Neural cell (in vitro differentiated cells): ENCODE measurements at regions not wholly inside any gene's neighbourhood (a gene's known extent, or its start where the extent isn't known, plus 50 kb on each side); places are given as distances from the start of the nearest gene placed in this dataset.

Source experiments
- H2AFZ ChIP-seq: fragments of 200-600, 300-800 bp; sonication (generic), shearing (Covaris generic); 2 replicates; pipeline ENCODE4 v1.6.0; 2014; ENCODE audit warnings: low read depth, mild to moderate bottlenecking, antibody characterized with exemption, low read length, moderate library complexity
- H3F3A ChIP-seq: fragments of 200-600 bp; shearing (Covaris generic); 2 replicates; pipeline ENCODE4 v1.6.1; 2016; ENCODE audit warnings: mild to moderate bottlenecking, moderate library complexity, mixed read lengths, antibody characterized with exemption, low read length; ENCODE audit not compliant: insufficient read depth, poor library complexity, severe bottlenecking
- H3K27ac ChIP-seq: fragments of 200-600, 300-800 bp; sonication (generic), shearing (Covaris generic); 2 replicates; pipeline ENCODE4 v1.5.1; 2014; ENCODE audit warnings: mild to moderate bottlenecking, low read length, moderate library complexity
- H3K27me3 ChIP-seq: fragments of 300-800, 200-600 bp; sonication (generic), shearing (Covaris generic); 2 replicates; pipeline ENCODE4 v1.6.0; 2014; ENCODE audit warnings: mild to moderate bottlenecking, low read depth, low read length, moderate library complexity; ENCODE audit not compliant: insufficient read depth
- H3K36me3 ChIP-seq: fragments of 300-800, 200-600 bp; sonication (generic), shearing (Covaris generic); 2 replicates; pipeline ENCODE4 v1.5.1; 2014; ENCODE audit warnings: mild to moderate bottlenecking, antibody characterized with exemption, low read length, moderate library complexity; ENCODE audit not compliant: insufficient read depth
- H3K4me2 ChIP-seq: fragments of 300-800, 200-600 bp; sonication (generic), shearing (Covaris generic); 2 replicates; pipeline ENCODE4 v1.6.0; 2014; ENCODE audit warnings: mild to moderate bottlenecking, low read length
- H3K4me3 ChIP-seq: fragments of 300-800, 200-600 bp; sonication (generic), shearing (Covaris generic); 2 replicates; pipeline ENCODE4 v1.5.1; 2014; ENCODE audit warnings: mild to moderate bottlenecking, low read length, moderate library complexity
- H3K79me2 ChIP-seq: fragments of 200-600 bp; shearing (Covaris generic); replicated peaks from 2 replicates; pipeline ENCODE4 v1.6.0; 2014; ENCODE audit warnings: mild to moderate bottlenecking, low read length, moderate library complexity; ENCODE audit not compliant: insufficient read depth
- H3K9ac ChIP-seq: fragments of 300-800, 200-600 bp; sonication (generic), shearing (Covaris generic); 2 replicates; pipeline ENCODE4 v1.6.1; 2016; ENCODE audit warnings: mild to moderate bottlenecking, low read length, mixed read lengths
- H3K9me2 ChIP-seq: fragments of 200-600 bp; shearing (Covaris generic); 2 replicates; pipeline ENCODE4 v1.6.1; 2016; ENCODE audit warnings: mild to moderate bottlenecking, low read length, mixed read lengths; ENCODE audit not compliant: insufficient read depth
- H3K9me3 ChIP-seq: fragments of 200-600, 300-800 bp; sonication (generic), shearing (Covaris generic); 2 replicates; pipeline ENCODE4 v1.6.1; 2016; ENCODE audit warnings: mild to moderate bottlenecking, mixed run types, low read length, moderate library complexity, mixed read lengths
- H4K20me1 ChIP-seq: fragments of 200-600 bp; shearing (Covaris generic); 2 replicates; pipeline ENCODE4 v1.6.1; 2016; ENCODE audit warnings: mild to moderate bottlenecking, mixed run types; ENCODE audit not compliant: insufficient read depth
- EP300 ChIP-seq: fragments of 450-650 bp; conservative IDR thresholded peaks from 2 replicates; pipeline ENCODE4 v1.6.1; 2014; ENCODE audit warnings: antibody characterized with exemption, mild to moderate bottlenecking, moderate library complexity; ENCODE audit not compliant: poor library complexity, severe bottlenecking
- EZH2 ChIP-seq: fragments of 200-600, 300-800 bp; shearing (Covaris generic), sonication (generic); IDR thresholded peaks from 2 replicates; pipeline ENCODE4 v1.6.1; 2014; ENCODE audit warnings: antibody characterized with exemption, low read length, borderline replicate concordance, mild to moderate bottlenecking; ENCODE audit not compliant: insufficient read depth, poor library complexity, severe bottlenecking
- MXI1 ChIP-seq: fragments of 450-650 bp; conservative IDR thresholded peaks from 2 replicates; pipeline ENCODE4 v1.6.1; 2014; ENCODE audit warnings: antibody characterized with exemption, mild to moderate bottlenecking; ENCODE audit not compliant: poor library complexity, severe bottlenecking
- POLR2AphosphoS5 ChIP-seq: IDR thresholded peaks from 2 replicates; pipeline ENCODE4 v1.6.1; 2012
- RAD21 ChIP-seq: fragments of 450-650 bp; conservative IDR thresholded peaks from 2 replicates; pipeline ENCODE4 v1.6.1; 2014; ENCODE audit warnings: antibody characterized with exemption, mild to moderate bottlenecking, moderate library complexity
- SMC3 ChIP-seq: fragments of 450-650 bp; conservative IDR thresholded peaks from 2 replicates; pipeline ENCODE4 v1.6.1; 2014; ENCODE audit warnings: antibody characterized with exemption, mild to moderate bottlenecking, moderate library complexity; ENCODE audit not compliant: poor library complexity
- TAF1 ChIP-seq: IDR thresholded peaks from 2 replicates; pipeline ENCODE4 v1.6.1; 2012; ENCODE audit warnings: low read depth
- TF ChIP-seq, protein P1 (sequence below): IDR thresholded peaks from 2 replicates; pipeline ENCODE4 v1.6.1; 2012; ENCODE audit warnings: borderline replicate concordance
- TF ChIP-seq, protein P2 (sequence below): fragments of 450-650 bp; IDR thresholded peaks from 2 replicates; pipeline ENCODE4 v1.5.1; 2014; ENCODE audit warnings: antibody characterized with exemption, mild to moderate bottlenecking, moderate library complexity; ENCODE audit not compliant: poor library complexity, severe bottlenecking

DNA sequence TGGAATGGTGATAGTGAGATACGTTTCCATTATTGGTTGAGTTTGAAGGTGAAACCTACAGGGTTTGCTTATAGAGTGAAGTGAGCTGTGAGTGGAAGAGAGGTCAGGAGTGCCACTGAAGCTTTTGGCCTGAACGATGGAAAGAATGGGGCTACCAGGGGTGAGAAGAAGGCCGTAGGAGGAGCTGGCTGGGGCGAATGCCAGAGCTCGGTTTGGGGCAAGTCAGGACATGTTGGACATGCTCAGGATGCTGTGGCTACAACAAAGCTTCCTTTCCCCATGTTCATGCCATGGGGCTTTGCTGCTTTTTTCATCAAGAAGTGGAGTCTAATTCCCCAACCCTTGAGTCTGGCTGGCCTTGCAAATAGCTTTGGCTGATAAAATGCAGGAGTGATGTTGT is 253.7 kb downstream of the GLRX3 start:
- Histone ChIP-seq H3K4me3 (no peak overlapping the region), H3K36me3 (no peaks in the 10 kb centered on the region), H3K4me2 (no peak overlapping the region), H3K9me2 (no peaks in the 10 kb centered on the region), H3K27me3 (no peaks in the 10 kb centered on the region), H3K27ac (no peak overlapping the region), H3K79me2 (no peaks in the 10 kb centered on the region), H3K9ac (no peak overlapping the region), H2AFZ (no peak overlapping the region), H3K9me3 (no peaks in the 10 kb centered on the region), H3F3A (no peaks in the 10 kb centered on the region), H4K20me1 (no peaks in the 10 kb centered on the region)
- TF ChIP-seq EP300: no peak
- no peak for TF ChIP-seq TAF1
- TF ChIP-seq SMC3: no peak

DNA sequence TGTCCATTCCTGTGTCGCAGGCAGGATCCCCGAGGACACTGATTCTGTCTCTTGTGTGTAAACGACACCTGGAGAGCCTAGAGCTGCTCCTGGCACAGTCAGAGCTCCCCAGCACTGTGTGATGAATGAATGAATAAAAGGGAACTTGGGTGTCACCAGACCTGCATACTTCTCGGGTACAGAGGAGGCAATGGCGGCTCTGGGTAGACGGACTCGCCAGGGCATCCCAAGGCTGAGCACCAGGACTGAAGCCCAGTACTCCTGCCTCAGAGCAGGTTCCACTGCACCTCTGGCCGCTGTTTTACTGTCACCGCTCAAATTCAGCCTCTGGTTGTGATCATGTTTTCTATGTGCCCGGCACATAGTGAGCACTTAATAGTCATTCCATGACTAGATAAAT is 255.8 kb downstream of the GLRX3 start:
- Histone ChIP-seq H3K27me3 (no peaks in the 10 kb centered on the region), H4K20me1 (no peaks in the 10 kb centered on the region), H3K9ac (no peak overlapping the region), H3K79me2 (no peaks in the 10 kb centered on the region), H3K27ac (no peak overlapping the region), H3K4me3 (no peak overlapping the region), H3K9me3 (no peaks in the 10 kb centered on the region), H3F3A (no peaks in the 10 kb centered on the region), H3K4me2 (no peak overlapping the region), H3K9me2 (no peaks in the 10 kb centered on the region), H2AFZ (no peak overlapping the region), H3K36me3 (no peaks in the 10 kb centered on the region)
- TF ChIP-seq EZH2 (no peak), MXI1 (no peak), RAD21 (no peak), POLR2AphosphoS5 (no peak), SMC3 (no peak), EP300 (no peak), TAF1 (no peak)
- TF ChIP-seq, protein P1, sequence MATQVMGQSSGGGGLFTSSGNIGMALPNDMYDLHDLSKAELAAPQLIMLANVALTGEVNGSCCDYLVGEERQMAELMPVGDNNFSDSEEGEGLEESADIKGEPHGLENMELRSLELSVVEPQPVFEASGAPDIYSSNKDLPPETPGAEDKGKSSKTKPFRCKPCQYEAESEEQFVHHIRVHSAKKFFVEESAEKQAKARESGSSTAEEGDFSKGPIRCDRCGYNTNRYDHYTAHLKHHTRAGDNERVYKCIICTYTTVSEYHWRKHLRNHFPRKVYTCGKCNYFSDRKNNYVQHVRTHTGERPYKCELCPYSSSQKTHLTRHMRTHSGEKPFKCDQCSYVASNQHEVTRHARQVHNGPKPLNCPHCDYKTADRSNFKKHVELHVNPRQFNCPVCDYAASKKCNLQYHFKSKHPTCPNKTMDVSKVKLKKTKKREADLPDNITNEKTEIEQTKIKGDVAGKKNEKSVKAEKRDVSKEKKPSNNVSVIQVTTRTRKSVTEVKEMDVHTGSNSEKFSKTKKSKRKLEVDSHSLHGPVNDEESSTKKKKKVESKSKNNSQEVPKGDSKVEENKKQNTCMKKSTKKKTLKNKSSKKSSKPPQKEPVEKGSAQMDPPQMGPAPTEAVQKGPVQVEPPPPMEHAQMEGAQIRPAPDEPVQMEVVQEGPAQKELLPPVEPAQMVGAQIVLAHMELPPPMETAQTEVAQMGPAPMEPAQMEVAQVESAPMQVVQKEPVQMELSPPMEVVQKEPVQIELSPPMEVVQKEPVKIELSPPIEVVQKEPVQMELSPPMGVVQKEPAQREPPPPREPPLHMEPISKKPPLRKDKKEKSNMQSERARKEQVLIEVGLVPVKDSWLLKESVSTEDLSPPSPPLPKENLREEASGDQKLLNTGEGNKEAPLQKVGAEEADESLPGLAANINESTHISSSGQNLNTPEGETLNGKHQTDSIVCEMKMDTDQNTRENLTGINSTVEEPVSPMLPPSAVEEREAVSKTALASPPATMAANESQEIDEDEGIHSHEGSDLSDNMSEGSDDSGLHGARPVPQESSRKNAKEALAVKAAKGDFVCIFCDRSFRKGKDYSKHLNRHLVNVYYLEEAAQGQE: no peak

GRCh38 chr10:130393342-130393741 is 257.2 kb downstream of the GLRX3 start:
- Histone ChIP-seq H3K9me2 (no peaks in the 10 kb centered on the region), H4K20me1 (no peaks in the 10 kb centered on the region), H3K27me3 (no peaks in the 10 kb centered on the region), H3K79me2 (no peaks in the 10 kb centered on the region), H3K36me3 (no peaks in the 10 kb centered on the region), H3K9me3 (no peaks in the 10 kb centered on the region), H2AFZ (no peak overlapping the region), H3K9ac (no peak overlapping the region), H3F3A (no peaks in the 10 kb centered on the region), H3K4me3 (no peak overlapping the region), H3K27ac (no peak overlapping the region), H3K4me2 (no peak overlapping the region)
- TF ChIP-seq POLR2AphosphoS5 (no peak), TAF1 (no peak), RAD21 (no peak), EP300 (no peak), EZH2 (no peak), SMC3 (no peak), MXI1 (no peak)
- TF ChIP-seq, protein P1: no peak
- TF ChIP-seq, protein P2, sequence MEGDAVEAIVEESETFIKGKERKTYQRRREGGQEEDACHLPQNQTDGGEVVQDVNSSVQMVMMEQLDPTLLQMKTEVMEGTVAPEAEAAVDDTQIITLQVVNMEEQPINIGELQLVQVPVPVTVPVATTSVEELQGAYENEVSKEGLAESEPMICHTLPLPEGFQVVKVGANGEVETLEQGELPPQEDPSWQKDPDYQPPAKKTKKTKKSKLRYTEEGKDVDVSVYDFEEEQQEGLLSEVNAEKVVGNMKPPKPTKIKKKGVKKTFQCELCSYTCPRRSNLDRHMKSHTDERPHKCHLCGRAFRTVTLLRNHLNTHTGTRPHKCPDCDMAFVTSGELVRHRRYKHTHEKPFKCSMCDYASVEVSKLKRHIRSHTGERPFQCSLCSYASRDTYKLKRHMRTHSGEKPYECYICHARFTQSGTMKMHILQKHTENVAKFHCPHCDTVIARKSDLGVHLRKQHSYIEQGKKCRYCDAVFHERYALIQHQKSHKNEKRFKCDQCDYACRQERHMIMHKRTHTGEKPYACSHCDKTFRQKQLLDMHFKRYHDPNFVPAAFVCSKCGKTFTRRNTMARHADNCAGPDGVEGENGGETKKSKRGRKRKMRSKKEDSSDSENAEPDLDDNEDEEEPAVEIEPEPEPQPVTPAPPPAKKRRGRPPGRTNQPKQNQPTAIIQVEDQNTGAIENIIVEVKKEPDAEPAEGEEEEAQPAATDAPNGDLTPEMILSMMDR: no peak
